SU-DHL-6 (cell line): ENCODE measurements at regions not wholly inside any gene's neighbourhood (a gene's known extent, or its start where the extent isn't known, plus 50 kb on each side); places are given as distances from the start of the nearest gene placed in this dataset.

ENCODE experiments used
- H2AFZ ChIP-seq: fragments of 200-600 bp; sonication (generic); 2 replicates; pipeline ENCODE4 v1.6.1; 2014; ENCODE audit warnings: low read depth, mild to moderate bottlenecking, moderate library complexity, mixed read lengths, antibody characterized with exemption, low read length; ENCODE audit not compliant: severe bottlenecking
- H3F3A ChIP-seq: fragments of 200-600 bp; shearing (Covaris generic); 2 replicates; pipeline ENCODE4 v1.6.0; 2016; ENCODE audit warnings: antibody characterized with exemption, mild to moderate bottlenecking; ENCODE audit not compliant: insufficient read depth
- H3K27ac ChIP-seq: fragments of 200-600 bp; sonication (generic); 2 replicates; pipeline ENCODE4 v1.5.1; 2016; ENCODE audit warnings: low read depth, mild to moderate bottlenecking, low read length, moderate library complexity, mixed read lengths
- H3K27me3 ChIP-seq: fragments of 200-600 bp; sonication (generic), shearing (Covaris generic); 2 replicates; pipeline ENCODE4 v1.6.0; 2014; ENCODE audit warnings: mild to moderate bottlenecking, low read length
- H3K36me3 ChIP-seq: fragments of 200-600 bp; sonication (generic); 2 replicates; pipeline ENCODE4 v1.6.1; 2014; ENCODE audit warnings: mild to moderate bottlenecking, low read length, mixed read lengths
- H3K4me2 ChIP-seq: fragments of 300-600, 200-600 bp; shearing (Covaris generic), sonication (generic); 2 replicates; pipeline ENCODE4 v1.6.0; 2014; ENCODE audit warnings: low read length, low read depth, mild to moderate bottlenecking; ENCODE audit not compliant: poor library complexity, severe bottlenecking
- H3K4me3 ChIP-seq: fragments of 200-600 bp; sonication (generic); 2 replicates; pipeline ENCODE4 v1.5.1; 2014; ENCODE audit warnings: antibody characterized with exemption, low read length, mild to moderate bottlenecking, mixed read lengths; ENCODE audit not compliant: insufficient read depth, poor library complexity, severe bottlenecking
- H3K79me2 ChIP-seq: fragments of 200-600 bp; sonication (generic); 2 replicates; pipeline ENCODE4 v1.6.1; 2014; ENCODE audit warnings: mild to moderate bottlenecking, low read length, moderate library complexity; ENCODE audit not compliant: insufficient read depth
- H3K9ac ChIP-seq: fragments of 200-600 bp; sonication (generic); 2 replicates; pipeline ENCODE4 v1.7.0; 2014; ENCODE audit warnings: mild to moderate bottlenecking, low read length
- H3K9me2 ChIP-seq: fragments of 200-600 bp; sonication (generic); replicated peaks from 2 replicates; pipeline ENCODE4 v1.6.1; 2014; ENCODE audit warnings: low read length; ENCODE audit not compliant: insufficient read depth
- H3K9me3 ChIP-seq: fragments of 200-600 bp; sonication (generic); 2 replicates; pipeline ENCODE4 v1.6.1; 2014; ENCODE audit warnings: low read length, mixed read lengths; ENCODE audit not compliant: insufficient read depth
- H4K20me1 ChIP-seq: fragments of 200-600 bp; sonication (generic); 2 replicates; pipeline ENCODE4 v1.6.1; 2014; ENCODE audit warnings: low read depth, mild to moderate bottlenecking, antibody characterized with exemption, low read length, moderate library complexity, mixed read lengths
- CTCF ChIP-seq: fragments of 200-600 bp; sonication (generic); IDR thresholded peaks from one replicate; pipeline ENCODE4 v1.5.1; 2017; ENCODE audit warnings: antibody characterized with exemption, mild to moderate bottlenecking, low read length, moderate library complexity; ENCODE audit not compliant: insufficient read depth, poor library complexity, severe bottlenecking
- EZH2phosphoT487 ChIP-seq: fragments of 200-600 bp; sonication (generic), shearing (Covaris generic); conservative IDR thresholded peaks from 2 replicates; pipeline ENCODE4 v1.6.1; 2018; ENCODE audit warnings: mild to moderate bottlenecking, antibody characterized with exemption, low read length, moderate library complexity, mixed read lengths

DNA sequence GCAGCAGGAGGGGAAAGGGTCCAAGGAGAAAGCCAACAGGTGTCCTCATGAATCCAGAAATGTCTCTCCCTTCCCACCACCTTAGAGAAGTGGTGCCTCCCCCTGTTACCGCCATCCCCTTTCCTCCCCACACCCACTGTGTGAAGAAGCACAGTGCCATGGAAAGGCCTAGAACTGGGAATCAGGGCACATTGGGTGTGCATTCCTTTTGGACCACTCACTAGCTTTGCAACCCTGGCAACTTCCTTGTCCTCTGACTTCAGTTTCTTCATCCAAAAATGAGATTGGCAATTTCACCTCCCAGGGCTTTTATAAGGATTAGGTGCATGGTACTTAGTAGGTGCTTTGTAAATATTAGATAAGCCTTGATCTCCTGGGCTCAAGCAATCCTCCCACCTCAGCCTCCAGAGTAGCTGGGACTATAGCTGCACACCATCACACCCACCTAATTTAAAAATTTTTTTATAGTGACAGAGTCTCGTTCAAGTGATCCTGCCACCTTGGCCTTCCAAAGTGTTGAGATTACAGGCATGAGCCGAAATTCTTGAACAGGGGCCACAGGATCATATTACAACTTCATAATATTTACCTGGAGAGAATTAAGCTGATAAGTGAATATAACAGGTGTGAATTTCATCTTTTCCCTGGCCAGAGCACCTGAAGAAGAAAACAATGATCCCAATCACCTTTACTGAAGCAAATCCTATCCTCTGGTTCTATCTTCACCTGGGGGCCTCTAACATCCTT lies 97.9 kb upstream of the TAF1B start:
- H3K79me2 ChIP-seq = no peaks in the 10 kb centered on the region
- no peak overlapping the region for H3K27ac ChIP-seq
- no peaks in the 10 kb centered on the region for H3K27me3 ChIP-seq
- no peaks in the 10 kb centered on the region for H3K9me2 ChIP-seq
- no peak overlapping the region for H3K4me3 ChIP-seq
- H3K9me3 ChIP-seq = no peaks in the 10 kb centered on the region
- H2AFZ ChIP-seq = no peak overlapping the region
- no peak overlapping the region for H3K9ac ChIP-seq
- TF ChIP-seq CTCF (no peak), EZH2phosphoT487 (no peak)
- H3K36me3 ChIP-seq = no peaks in the 10 kb centered on the region
- H3F3A ChIP-seq = no peaks in the 10 kb centered on the region
- H3K4me2 ChIP-seq = no peak overlapping the region
- H4K20me1 ChIP-seq = no peaks in the 10 kb centered on the region

DNA sequence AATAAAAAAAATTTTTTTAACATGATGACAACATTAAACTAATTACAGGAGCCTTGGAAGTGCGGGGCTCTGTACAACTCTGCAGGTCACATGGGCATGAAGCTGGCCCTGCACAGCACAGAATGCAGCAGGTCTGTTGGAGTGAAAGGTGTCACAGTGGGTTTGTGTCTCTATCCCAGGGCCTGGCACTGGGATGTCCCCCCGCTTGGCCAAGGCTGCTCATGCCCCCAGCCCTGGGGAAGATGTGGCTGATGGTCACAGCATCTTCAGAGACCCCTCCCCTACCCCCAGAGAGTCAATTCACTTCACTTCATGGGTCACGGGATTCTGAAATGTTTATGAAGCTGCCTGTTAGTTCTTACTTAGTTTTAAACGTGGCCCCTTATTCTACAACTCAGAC lies 95.9 kb upstream of the TAF1B start:
- Histone ChIP-seq H3F3A (no peaks in the 10 kb centered on the region), H3K27me3 (no peaks in the 10 kb centered on the region), H3K4me2 (no peak overlapping the region), H4K20me1 (no peaks in the 10 kb centered on the region), H3K9me3 (no peaks in the 10 kb centered on the region), H3K79me2 (no peaks in the 10 kb centered on the region), H3K9ac (no peak overlapping the region), H3K9me2 (no peaks in the 10 kb centered on the region), H2AFZ (no peak overlapping the region), H3K27ac (no peak overlapping the region), H3K4me3 (no peak overlapping the region), H3K36me3 (no peaks in the 10 kb centered on the region)
- no peak for TF ChIP-seq CTCF
- no peak for TF ChIP-seq EZH2phosphoT487

- no peaks in the 10 kb centered on the region for H3K9me2 ChIP-seq
- H3K4me2 ChIP-seq = no peak overlapping the region
- no peaks in the 10 kb centered on the region for H3K36me3 ChIP-seq
- H3K4me3 ChIP-seq = no peak overlapping the region
- H3K27me3 ChIP-seq = no peaks in the 10 kb centered on the region
- no peaks in the 10 kb centered on the region for H3K9me3 ChIP-seq
- no peaks in the 10 kb centered on the region for H3F3A ChIP-seq
- no peaks in the 10 kb centered on the region for H3K79me2 ChIP-seq
- H4K20me1 ChIP-seq = no peaks in the 10 kb centered on the region
- H3K27ac ChIP-seq = no peak overlapping the region
- no peak overlapping the region for H2AFZ ChIP-seq
- no peak overlapping the region for H3K9ac ChIP-seq
- TF ChIP-seq CTCF = no peak
- no peak for TF ChIP-seq EZH2phosphoT487
These were observed 94.7 kb upstream of the TAF1B start for GRCh38 chr2:9748577-9748976.
